Psoas muscle (tissue), 7 donors: ENCODE measurements at regions not wholly inside any gene's neighbourhood (a gene's known extent, or its start where the extent isn't known, plus 50 kb on each side); places are given as distances from the start of the nearest gene placed in this dataset.

ENCODE experiments used
- ATAC-seq, 4 donors: fragments of 200-7000 bp; cut with Tn5 transposase; one replicate each; pipeline ENCODE4 v1.9.1; 2020; ENCODE audit warnings: moderate library complexity in 3 of 4, mild to moderate bottlenecking in 2 of 4
- DNase-seq, 2 donors: peaks; one replicate each; pipeline ENCODE4 v3.0.0-alpha.2; 2020
- H3K27ac ChIP-seq: fragments of 200-600 bp; one replicate; pipeline ENCODE4 v1.8.0; 2022
- H3K27me3 ChIP-seq, 3 donors: fragments of 200-600 bp in 1 of 3; one replicate each; pipeline versions ENCODE4 v1.6.1 to v1.8.0; 2013 to 2022; ENCODE audit warnings: low read length in 2 of 3, mild to moderate bottlenecking in 2 of 3, moderate library complexity in 1 of 3; ENCODE audit not compliant: insufficient read depth in 3 of 3
- H3K36me3 ChIP-seq, 2 donors: fragments of 200-600 bp in 1 of 2; one replicate each; pipeline versions ENCODE4 v1.6.1 to v1.8.0; 2013 to 2022; ENCODE audit warnings: low read depth in 1 of 2, mild to moderate bottlenecking in 1 of 2, moderate library complexity in 1 of 2; ENCODE audit not compliant: insufficient read depth in 1 of 2
- H3K4me1 ChIP-seq: fragments of 200-600 bp; one replicate; pipeline ENCODE4 v1.8.0; 2022
- H3K4me3 ChIP-seq: fragments of 200-600 bp; one replicate; pipeline ENCODE4 v1.8.0; 2022; ENCODE audit warnings: mild to moderate bottlenecking
- H3K9me3 ChIP-seq: fragments of 200-600 bp; one replicate; pipeline ENCODE4 v1.8.0; 2022
- WGBS, 3 donors: extraction: QIAGEN DNeasy Blood & Tissue Kit; methylation state at CpG; one replicate each; pipeline versions ENCODE4 v1.1.6 to v1.1.7; 2013; 5-methylcytosine and 5-hydroxymethylcytosine counted together
- intact Hi-C, 2 donors: fragments of 100-400 bp; cut with DNase I; formaldehyde crosslinking; loops; one replicate each; pipeline versions ENCODE4 v1.11.0 to v1.14.2; 2022
- TF ChIP-seq, protein P1 (sequence below): fragments of 200-600 bp; IDR thresholded peaks from one replicate; pipeline ENCODE4 v1.8.0; 2022; ENCODE audit warnings: antibody characterized with exemption
- donor health status: healthy with polysubstance abuse.
- donor health status: DM: no; HTN: no; CAD: no; lungs with moderate emphysema.
- donor health status: Bipolar disorder and iron deficiency.
- donor health status: healthy.
- donor health status: DM: yes; HTN: yes; CAD: no.
- donor health status: DM: no; HTN: no; CAD: no.
- donor health status: DM: yes; HTN: yes; CAD: no.

DNA sequence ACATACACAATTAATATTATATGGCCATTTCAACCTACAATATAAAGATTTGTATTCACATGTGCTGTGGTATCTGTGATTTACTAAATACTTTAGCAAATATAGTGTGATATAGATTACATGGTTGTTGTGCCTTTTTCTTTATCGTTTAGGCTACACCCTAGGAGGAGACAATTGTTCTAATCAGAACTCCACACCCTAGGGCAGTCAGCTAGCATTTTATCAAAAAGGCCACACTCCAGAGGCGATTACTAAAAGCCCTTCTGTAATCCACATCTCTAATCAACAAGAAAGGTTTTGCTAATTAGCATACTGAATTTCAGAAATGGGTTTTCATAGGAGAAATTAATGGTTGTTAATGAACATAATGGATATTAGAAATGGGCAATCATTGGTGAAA lies 319.5 kb upstream of the NOCT start:
- no peaks in the 10 kb centered on the region for H3K36me3 ChIP-seq
- TF ChIP-seq, protein P1, sequence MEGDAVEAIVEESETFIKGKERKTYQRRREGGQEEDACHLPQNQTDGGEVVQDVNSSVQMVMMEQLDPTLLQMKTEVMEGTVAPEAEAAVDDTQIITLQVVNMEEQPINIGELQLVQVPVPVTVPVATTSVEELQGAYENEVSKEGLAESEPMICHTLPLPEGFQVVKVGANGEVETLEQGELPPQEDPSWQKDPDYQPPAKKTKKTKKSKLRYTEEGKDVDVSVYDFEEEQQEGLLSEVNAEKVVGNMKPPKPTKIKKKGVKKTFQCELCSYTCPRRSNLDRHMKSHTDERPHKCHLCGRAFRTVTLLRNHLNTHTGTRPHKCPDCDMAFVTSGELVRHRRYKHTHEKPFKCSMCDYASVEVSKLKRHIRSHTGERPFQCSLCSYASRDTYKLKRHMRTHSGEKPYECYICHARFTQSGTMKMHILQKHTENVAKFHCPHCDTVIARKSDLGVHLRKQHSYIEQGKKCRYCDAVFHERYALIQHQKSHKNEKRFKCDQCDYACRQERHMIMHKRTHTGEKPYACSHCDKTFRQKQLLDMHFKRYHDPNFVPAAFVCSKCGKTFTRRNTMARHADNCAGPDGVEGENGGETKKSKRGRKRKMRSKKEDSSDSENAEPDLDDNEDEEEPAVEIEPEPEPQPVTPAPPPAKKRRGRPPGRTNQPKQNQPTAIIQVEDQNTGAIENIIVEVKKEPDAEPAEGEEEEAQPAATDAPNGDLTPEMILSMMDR = no peak
- intact Hi-C loops = no loop called here
- peaks cover 0 to 6% (median 0%) of the 10 kb centered on the region in 3 donors for H3K27me3 ChIP-seq
- WGBS, 3 donors = 82 to 94% (median 89%) methylated on average over 2 of the region's 2 CpGs
- no peaks in the 10 kb centered on the region for H3K4me1 ChIP-seq
- H3K9me3 ChIP-seq = no peaks in the 10 kb centered on the region
- H3K27ac ChIP-seq = no peak overlapping the region
- DNase-seq (no peak), ATAC-seq (no peak)
- no peak overlapping the region for H3K4me3 ChIP-seq

DNA sequence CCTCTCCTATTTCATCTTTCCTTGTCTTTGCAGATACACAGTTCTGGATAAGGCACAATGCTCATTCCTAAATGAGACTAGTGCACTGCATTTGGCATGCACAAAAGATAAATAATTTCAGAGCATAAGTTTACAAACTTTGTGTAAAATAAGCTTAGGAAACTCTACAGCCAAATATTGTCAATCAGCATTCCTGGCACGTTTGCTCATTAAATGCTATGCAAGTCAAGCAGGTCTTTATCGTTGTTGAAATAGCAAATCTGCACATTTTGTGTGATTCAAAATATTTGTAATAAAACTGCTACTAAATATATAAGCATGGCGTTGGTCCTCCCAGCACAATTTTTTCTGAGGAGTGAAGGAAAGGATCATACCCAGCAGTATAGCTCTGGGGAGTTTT lies 322.1 kb upstream of the NOCT start:
- peaks cover 0 to 6% (median 0%) of the 10 kb centered on the region in 3 donors for H3K27me3 ChIP-seq
- intact Hi-C loops = no loop called here
- TF ChIP-seq, protein P1 = no peak
- no peaks in the 10 kb centered on the region for H3K9me3 ChIP-seq
- WGBS, 3 donors = 56 to 66% (median 63%) methylated on average over 3 of the region's 3 CpGs
- no peaks in the 10 kb centered on the region for H3K4me1 ChIP-seq
- no peak for ATAC-seq
- DNase-seq = no peak
- H3K4me3 ChIP-seq = no peak overlapping the region
- no peak overlapping the region for H3K27ac ChIP-seq
- no peaks in the 10 kb centered on the region for H3K36me3 ChIP-seq

DNA sequence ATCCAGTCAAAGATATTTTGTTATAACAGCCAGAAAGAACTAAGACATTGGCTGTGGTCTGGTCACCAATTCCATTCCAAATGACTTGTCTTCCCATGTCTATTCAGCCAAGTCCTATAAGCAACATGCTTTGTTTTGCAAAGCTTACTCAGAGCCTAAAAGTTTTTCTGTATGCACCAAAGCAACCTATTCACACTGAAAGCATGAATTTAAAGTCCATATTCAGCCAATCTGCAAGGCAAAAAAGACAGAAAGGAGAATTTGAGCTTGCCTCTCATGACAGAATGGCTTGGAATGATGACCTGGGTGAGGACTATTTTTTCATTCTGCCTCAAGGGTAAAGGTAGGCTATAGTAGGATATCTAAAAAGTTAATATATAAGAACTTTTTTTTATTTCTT lies 323.2 kb upstream of the NOCT start:
- H3K4me1 ChIP-seq = no peaks in the 10 kb centered on the region
- intact Hi-C loops = no loop called here
- H3K27me3 ChIP-seq = peaks cover 0 to 6% (median 0%) of the 10 kb centered on the region in 3 donors
- H3K27ac ChIP-seq = no peak overlapping the region
- no peak for DNase-seq
- TF ChIP-seq, protein P1 = no peak
- no peaks in the 10 kb centered on the region for H3K9me3 ChIP-seq
- H3K4me3 ChIP-seq = no peak overlapping the region
- no peaks in the 10 kb centered on the region for H3K36me3 ChIP-seq
- ATAC-seq = no peak

DNA sequence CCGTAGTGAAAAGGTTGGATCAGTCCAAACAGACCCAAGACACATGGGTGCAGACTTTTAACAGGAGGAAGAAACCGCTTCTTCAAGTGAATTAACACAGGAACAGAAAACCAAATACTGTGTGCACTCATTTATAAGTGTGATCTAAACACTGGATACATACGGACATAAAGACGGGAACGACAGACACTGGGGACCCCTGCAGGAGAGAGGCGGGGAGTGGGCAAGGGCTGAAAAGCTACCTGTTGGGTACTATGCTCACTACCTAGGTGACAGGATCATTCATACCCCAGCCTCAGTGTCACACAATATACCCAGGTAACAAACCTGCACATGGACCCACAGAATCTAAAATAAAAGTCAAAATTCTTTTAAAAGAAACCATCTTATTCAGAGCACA lies 326.0 kb upstream of the NOCT start:
- no peak for ATAC-seq
- Histone ChIP-seq H3K27ac (no peak overlapping the region), H3K4me3 (no peak overlapping the region), H3K36me3 (no peaks in the 10 kb centered on the region), H3K9me3 (no peaks in the 10 kb centered on the region), H3K4me1 (no peaks in the 10 kb centered on the region), H3K27me3 (no peaks in the 10 kb centered on the region)
- DNase-seq = no peak
- TF ChIP-seq, protein P1 = no peak
- 91 to 96% (median 94%) methylated on average over 6 of the region's 6 CpGs for WGBS, 3 donors
- intact Hi-C loops = loop anchor here in 1 of 2 donors (10.0 kb wide), 1 partner anchor 1565 kb away; no protein-coding TSS in a partner anchor

DNA sequence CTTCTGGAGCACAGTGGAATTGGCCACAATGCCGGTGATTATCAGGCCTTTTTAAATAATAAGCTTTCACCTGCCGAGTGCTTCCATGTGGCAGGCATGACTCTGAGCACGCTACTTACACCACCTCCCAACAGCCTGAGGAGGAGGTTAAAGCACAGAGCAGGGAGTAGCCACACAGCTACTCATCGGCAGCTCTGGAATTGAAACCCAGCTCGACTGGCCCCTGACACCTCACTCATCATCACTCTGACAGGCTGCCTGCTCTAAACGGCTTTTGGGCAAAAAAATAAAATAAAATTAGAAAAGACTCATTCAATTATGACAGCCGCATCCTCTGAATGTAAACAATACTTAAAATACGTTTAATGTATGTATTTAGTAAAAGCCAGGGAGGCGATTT lies 326.4 kb upstream of the NOCT start:
- DNase-seq = no peak
- no peak for ATAC-seq
- Histone ChIP-seq H3K27ac (no peak overlapping the region), H3K4me3 (no peak overlapping the region), H3K9me3 (no peaks in the 10 kb centered on the region), H3K36me3 (no peaks in the 10 kb centered on the region), H3K4me1 (no peaks in the 10 kb centered on the region), H3K27me3 (no peaks in the 10 kb centered on the region)
- WGBS, 3 donors = 66 to 84% (median 69%) methylated on average over 9 of the region's 9 CpGs
- TF ChIP-seq, protein P1 = no peak
- intact Hi-C loops = loop anchor here in 1 of 2 donors (10.0 kb wide), 1 partner anchor 1564 kb away; no protein-coding TSS in a partner anchor
